Esophagus squamous epithelium (tissue), 4 donors: ENCODE measurements at regions not wholly inside any gene's neighbourhood (a gene's known extent, or its start where the extent isn't known, plus 50 kb on each side); places are given as distances from the start of the nearest gene placed in this dataset.

ENCODE experiments used
- POLR2A ChIP-seq, 4 donors: fragments of 450-650 bp; IDR thresholded peaks; one replicate each; pipeline ENCODE4 v1.6.1; 2017; ENCODE audit warnings: antibody characterized with exemption in 4 of 4, mild to moderate bottlenecking in 4 of 4, moderate library complexity in 3 of 4
- TF ChIP-seq, protein P1 (sequence below), 6 experiments: fragments of 450-650 bp in 4 of 6; fragments of 200-600 bp in 2 of 6; sonication (generic) in 2 of 6; IDR thresholded peaks; one replicate each; pipeline ENCODE4 v1.5.1; 2016 to 2019; ENCODE audit warnings: antibody characterized with exemption in 6 of 6, mild to moderate bottlenecking in 4 of 6, moderate library complexity in 4 of 6

DNA sequence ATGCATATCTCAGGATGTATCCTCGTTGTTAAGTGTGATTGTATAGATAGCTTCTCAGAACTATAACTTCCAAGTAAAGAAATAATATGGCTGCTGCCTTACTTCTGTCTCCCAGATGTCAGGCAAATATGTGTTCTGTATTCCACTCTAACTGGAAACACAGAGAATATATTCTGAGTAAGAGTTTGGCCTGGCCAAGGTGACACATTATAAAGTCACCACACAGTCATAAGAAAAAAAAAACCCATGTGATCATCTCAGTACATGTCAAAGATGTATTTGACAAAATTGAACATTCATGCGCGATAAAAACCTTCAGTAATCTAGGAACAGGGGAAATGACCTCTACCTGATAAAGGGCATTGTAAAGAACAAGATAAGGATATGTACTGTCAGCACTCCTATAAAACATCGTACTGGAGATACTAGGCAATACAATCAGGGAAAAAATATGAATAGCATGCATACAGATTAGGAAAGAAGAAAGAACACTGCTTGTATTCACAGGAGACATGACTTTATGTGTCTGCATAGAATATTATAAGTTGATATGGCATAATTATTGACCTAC lies 207.1 kb downstream of the ZNF330 start:
- TF ChIP-seq, protein P1, sequence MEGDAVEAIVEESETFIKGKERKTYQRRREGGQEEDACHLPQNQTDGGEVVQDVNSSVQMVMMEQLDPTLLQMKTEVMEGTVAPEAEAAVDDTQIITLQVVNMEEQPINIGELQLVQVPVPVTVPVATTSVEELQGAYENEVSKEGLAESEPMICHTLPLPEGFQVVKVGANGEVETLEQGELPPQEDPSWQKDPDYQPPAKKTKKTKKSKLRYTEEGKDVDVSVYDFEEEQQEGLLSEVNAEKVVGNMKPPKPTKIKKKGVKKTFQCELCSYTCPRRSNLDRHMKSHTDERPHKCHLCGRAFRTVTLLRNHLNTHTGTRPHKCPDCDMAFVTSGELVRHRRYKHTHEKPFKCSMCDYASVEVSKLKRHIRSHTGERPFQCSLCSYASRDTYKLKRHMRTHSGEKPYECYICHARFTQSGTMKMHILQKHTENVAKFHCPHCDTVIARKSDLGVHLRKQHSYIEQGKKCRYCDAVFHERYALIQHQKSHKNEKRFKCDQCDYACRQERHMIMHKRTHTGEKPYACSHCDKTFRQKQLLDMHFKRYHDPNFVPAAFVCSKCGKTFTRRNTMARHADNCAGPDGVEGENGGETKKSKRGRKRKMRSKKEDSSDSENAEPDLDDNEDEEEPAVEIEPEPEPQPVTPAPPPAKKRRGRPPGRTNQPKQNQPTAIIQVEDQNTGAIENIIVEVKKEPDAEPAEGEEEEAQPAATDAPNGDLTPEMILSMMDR (IDR thresholded peaks at IDR 0.05) = no peak
- no peak for TF ChIP-seq POLR2A (IDR thresholded peaks at IDR 0.05)
